Activated CD4-positive, alpha-beta T cell treated with anti-CD3 and anti-CD28 coated beads for 1 hour (primary cell): ENCODE measurements at regions not wholly inside any gene's neighbourhood (a gene's known extent, or its start where the extent isn't known, plus 50 kb on each side); places are given as distances from the start of the nearest gene placed in this dataset.
"Not testable (repeated sequence)": the region's sequence is repeated elsewhere in the genome, so short reads cannot be mapped to it uniquely, and the experiment has no call there.

Experiments
- DNase-seq: peaks from one replicate; pipeline ENCODE4 v3.0.0-alpha.2; 2020

DNA sequence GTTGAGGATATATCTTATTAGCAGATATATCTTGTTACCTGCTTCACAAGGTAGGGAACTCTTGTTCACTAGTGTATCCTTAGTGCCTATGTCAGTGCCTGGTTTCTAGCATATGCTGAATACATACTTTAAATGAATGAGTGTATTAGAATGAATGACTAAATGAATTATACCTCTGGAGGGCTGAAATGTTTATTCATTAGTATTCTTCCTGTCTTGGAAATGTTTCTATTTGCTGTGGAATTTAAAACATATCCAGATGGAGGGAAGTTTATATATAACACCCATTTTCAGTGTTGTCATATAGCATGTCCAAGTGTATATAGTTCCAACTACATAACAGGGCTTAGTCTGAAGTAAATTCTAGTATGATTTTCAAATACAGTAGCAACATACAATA is 581.5 kb downstream of the TBL1XR1 start:
- no peak for DNase-seq

- no peak for DNase-seq
Observed at GRCh38 chr3:176611703-176612102, 585.6 kb downstream of the TBL1XR1 start.

DNA sequence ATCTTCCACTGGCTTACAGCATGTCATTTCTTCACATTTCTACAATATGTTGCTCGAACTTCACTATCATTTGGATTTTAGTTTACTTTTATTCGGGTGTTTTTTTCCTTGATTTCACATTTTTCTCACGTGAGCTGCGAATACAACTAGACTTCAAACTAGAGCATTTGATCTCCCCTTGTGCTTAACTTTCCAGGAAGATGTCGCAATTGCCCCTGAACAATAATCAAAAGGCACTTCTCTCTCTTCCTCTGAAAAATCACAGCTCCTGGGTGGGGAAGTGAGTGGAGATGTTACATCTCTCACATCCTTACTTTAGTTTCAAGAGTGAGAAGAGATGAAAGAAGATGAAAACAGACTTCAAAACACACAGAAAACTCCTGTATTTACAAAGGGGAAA is 587.9 kb downstream of the TBL1XR1 start:
- DNase-seq = no peak

DNA sequence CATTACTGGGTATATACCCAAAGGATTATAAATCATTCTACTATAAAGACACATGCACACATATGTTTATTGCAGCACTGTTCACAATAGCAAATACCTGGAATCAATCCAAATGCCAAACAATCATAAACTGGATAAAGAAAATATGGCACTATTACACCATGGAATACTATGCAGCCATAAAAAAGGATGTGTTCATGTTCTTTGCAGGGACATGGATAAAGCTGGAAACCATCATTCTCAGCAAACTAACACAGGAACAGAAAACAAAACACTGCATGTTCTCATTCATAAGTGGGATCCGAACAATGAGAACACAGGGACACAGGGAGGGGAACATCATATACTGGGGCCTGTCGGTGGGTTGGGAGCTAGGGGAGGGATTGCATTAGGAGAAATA is 591.7 kb downstream of the TBL1XR1 start:
- DNase-seq = not testable (repeated sequence)

GRCh38 chr3:176595307-176595706 is 602.0 kb downstream of the TBL1XR1 start:
- DNase-seq = no peak

- DNase-seq = no peak
Observed at GRCh38 chr3:176590722-176591121, 606.6 kb downstream of the TBL1XR1 start.

DNA sequence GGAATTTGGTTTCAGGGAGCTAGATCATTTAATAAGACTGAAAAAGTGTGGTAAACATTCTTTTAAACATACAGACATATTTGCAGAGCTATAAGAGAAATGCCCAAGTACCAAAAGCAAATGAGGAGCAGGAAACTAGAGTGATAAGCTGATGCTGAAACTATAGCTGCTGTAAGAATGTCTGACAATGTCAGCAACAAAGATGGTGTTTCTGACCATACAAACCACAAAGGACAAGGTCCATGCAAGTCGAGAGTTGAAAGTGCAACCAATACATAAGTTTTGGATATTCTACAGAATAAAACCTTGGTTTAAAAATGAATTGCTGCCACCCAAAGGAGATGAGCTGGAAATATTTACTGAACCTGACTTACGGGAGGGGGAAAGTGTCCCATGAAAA is 610.2 kb downstream of the TBL1XR1 start:
- DNase-seq = no peak

DNA sequence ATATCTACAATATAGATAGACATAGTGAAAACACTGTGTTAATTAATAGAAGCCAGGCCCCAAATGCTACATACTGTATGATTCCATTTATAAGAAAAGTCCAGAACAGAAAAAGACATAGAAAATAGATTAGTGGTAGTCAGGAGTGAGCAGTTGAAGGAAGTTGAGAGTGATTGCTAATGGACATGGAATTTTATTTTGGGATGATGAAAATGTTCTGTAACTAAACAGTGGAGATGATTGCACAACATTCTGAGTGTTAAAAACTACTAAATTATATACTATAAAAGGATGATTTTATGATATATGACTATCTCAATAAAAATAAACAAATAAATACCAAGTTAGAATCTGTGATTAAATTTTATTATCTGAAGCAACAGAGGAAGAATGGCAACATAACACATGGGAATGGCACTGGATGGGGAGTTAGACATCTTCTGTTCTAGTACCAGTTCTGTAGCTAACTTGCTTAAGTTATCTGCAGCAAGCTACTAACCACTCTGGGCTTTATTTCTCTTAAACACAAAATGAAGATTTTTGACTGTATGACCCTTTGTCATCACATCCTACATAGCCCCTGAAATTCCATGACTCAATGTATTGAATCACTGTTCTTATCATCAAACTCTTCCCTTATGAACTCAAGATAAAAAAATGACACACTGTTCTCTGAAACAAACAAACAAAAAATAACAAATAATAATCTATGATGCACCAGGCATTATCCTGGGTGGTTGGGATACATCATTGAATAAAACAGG is 612.7 kb downstream of the TBL1XR1 start:
- DNase-seq = no peak

- no peak for DNase-seq
Observed at GRCh38 chr3:176583956-176584355, 613.3 kb downstream of the TBL1XR1 start.

DNA sequence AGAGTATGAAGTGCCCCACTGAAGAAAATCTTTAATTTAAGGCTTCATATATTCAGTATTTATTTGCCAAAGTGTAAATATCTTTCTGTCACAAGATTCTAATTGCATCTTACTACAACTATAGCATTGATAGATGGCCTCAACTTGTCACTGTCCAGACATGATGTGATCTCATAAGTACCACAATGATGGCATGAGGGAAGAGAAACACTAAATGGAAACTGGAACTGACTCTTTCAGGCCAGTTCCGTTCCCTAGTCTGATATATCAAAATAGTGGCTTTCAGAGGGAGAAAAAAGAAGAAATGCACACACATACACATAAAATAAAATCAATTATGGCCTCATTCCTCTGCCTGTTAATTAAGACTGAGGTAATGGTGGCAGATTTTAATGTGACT is 615.7 kb downstream of the TBL1XR1 start:
- DNase-seq = no peak

- DNase-seq = no peak
Observed at GRCh38 chr3:176579711-176580185, 617.5 kb downstream of the TBL1XR1 start.

GRCh38 chr3:176578316-176578715 is 619.0 kb downstream of the TBL1XR1 start:
- no peak for DNase-seq

- DNase-seq = no peak
Observed at GRCh38 chr3:176577447-176577846, 619.8 kb downstream of the TBL1XR1 start.

- no peak for DNase-seq
Observed at GRCh38 chr3:176574786-176575185, 622.5 kb downstream of the TBL1XR1 start.

- no peak for DNase-seq
Observed at GRCh38 chr3:176571926-176572325, 625.4 kb downstream of the TBL1XR1 start.

GRCh38 chr3:176570992-176571391 is 626.3 kb downstream of the TBL1XR1 start:
- no peak for DNase-seq

DNA sequence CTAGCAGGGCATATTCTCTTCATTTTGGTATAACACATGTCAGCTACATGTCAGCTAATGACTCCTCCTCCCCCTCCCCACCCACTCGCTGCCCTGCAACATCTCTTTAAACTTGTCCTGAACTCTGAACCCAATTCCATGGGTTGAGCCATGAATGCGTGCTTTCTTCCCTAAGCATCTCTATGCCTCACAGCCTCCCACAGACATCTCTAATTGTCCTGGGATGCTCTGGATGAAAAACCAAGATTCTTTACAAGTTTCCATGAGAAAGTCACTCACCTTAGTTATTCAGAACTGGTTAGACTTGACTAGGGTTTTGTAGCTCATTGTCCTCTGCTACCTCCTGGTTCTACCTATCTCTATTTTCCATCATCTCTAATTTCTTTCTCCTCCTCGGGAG is 629.1 kb downstream of the TBL1XR1 start:
- no peak for DNase-seq

DNA sequence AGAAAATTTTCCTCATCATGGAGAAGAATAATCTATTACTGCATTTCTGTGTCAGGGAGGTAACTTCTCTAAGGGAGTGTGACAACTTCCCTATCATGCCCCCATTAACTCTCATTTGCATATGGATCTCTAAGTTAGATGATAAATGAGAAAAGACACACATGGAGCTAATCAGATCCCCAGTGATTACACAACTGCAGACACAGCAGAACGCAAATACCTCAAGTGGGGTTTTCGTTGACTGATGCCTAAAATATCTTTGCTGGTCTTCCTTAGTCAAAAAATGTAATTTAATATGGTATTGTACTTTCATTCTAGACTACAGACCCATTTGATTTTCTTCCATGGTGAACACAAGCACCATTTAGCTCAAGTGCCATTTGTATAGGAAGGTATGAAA is 630.5 kb downstream of the TBL1XR1 start:
- DNase-seq = no peak

GRCh38 chr3:176562331-176562730 is 635.0 kb downstream of the TBL1XR1 start:
- no peak for DNase-seq

DNA sequence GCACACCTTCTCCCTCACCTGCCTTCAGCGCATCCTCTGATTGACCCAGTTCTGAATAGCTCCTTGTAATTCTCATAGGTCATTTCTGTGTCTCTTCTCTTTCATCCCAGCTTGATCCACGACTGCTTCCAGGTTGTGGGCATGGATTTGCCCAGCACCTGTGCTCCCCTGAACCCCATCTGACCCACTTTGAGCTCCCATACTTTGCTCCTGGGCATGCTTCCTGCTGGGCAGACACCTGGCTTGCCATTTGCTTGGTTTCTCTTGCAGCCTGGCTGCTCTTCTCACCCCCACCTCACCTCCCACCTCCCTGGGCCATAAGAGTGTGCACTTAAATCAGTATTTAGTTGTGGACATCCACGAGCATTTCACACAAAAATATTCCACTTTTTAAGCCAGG is 635.5 kb downstream of the TBL1XR1 start:
- no peak for DNase-seq

DNA sequence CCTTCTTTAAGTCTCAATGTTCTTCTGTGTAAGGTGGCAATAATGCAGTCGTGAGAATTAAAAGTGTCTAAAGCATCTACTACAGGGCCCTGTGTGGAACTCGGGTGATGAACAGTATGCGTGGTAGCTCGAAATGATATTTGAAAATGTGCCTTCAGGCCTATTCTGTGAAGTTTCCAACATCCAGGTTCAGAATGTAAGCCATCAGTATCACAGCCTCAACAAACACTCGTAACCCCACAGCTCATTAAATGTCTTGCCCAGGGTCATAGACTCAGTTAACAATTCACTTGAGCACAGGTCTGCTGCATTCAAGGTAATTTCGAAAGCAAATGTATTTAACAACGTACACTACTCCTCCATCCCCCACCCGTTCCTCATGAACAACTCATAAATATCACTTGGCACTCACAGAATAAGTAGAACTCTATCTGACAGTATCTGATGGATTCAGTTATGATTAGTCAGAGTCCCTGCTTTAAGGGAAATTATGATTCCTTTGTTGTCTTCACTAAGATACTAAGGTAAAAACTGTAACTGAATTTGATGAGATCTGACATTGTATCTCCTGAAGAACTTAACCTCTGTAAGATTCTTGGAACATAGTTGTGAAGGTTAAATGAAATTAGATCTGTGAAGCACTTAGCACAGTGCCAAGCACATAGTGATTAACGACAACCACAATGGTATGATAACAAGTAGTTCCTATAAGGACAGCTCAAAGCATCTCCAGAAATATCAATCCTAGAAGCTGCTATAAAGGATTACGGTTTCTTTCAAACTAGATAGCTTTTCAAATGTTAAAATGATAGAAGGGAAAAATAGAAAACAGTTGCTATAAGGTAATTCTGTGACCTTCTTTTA is 642.3 kb downstream of the TBL1XR1 start:
- no peak for DNase-seq

- DNase-seq = no peak
Observed at GRCh38 chr3:176554264-176554663, 643.0 kb downstream of the TBL1XR1 start.

- no peak for DNase-seq
Observed at GRCh38 chr3:176526942-176527341, 670.3 kb downstream of the TBL1XR1 start.

DNA sequence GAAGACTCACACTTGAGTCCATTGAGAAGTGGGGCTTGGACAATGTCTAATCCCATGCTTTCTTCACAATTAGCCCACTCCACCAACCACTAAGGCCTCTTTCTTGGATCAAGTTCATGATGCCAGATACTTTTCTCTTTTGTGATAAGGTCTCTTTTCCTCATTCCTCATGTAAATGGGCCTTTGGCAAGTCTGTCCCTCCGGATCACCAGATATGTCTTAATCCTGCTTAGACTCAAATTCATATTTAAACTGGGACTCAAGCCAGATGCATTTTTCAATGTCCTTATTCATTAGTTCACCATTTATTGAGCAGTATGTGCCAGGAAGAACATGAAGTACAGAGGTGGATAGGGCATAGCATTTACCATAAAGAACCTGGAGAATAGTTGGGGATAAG is 671.1 kb downstream of the TBL1XR1 start:
- no peak for DNase-seq
